GM19043 (cell line): ENCODE measurements at regions not wholly inside any gene's neighbourhood (a gene's known extent, or its start where the extent isn't known, plus 50 kb on each side); places are given as distances from the start of the nearest gene placed in this dataset.
"Not testable (repeated sequence)": the region's sequence is repeated elsewhere in the genome, so short reads cannot be mapped to it uniquely, and the experiment has no call there.

Experiments used
- ATAC-seq: cut with Tn5 transposase; IDR thresholded peaks from one replicate; pipeline ENCODE4 v1.9.1; 2021; ENCODE audit warnings: low read depth; ENCODE audit not compliant: unreplicated experiment

- ATAC-seq: no peak
Measured at GRCh38 chr20:53678990-53679596, 85.5 kb upstream of the ZNF217 start.

DNA sequence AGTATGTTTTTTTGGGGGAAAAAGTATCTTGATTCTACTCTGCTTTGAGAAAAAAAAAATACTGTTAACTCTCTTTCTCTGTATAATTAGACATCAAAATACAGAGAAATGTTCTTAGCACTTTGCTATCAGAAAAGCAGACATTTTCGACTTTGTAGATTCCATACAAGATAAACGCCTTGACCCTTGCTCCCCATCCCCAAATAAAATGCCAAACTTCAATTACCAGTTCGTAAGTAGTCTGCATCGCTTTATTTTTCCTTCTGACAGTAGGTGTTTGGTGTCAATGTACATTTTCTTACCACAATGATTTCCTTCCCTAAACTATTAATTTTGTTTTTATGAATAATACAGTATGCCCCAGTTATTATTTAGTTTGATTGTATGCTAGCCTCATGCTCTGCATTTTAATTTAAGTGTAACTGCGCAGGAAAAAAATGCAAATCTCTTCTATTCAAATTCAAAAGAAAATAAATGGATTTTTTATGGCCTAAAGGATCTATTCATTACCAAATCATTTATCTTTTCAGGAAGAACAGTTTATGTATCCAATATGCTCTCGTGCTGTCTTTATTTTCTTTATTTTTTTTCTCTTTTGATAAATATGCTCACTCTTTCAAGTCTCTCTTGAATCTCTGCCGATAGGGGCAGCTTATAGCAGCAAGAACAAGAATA is 84.8 kb upstream of the ZNF217 start:
- no peak for ATAC-seq

- ATAC-seq: no peak
Measured at GRCh38 chr20:53677447-53678314, 84.0 kb upstream of the ZNF217 start.

DNA sequence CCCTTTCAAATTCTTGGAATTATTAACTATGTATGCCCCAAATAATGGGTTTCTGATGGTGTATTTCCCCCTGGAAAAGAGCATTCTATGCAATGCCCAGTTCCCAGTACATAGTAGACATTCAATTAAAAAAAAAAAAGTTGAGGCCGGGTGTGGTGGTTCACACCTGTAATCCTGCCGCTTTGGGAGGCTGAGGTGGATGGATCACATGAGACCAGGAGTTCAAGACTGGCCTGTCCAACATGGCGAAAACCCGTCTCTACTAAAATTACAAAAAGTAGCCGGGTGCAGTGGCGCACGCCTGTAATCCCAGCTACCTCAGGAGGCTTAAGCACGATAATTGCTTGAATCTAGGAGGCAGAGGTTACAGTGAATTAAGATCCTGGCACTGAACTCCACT is 83.3 kb upstream of the ZNF217 start:
- no peak for ATAC-seq

GRCh38 chr20:53676519-53676822 is 82.8 kb upstream of the ZNF217 start:
- ATAC-seq: no peak

DNA sequence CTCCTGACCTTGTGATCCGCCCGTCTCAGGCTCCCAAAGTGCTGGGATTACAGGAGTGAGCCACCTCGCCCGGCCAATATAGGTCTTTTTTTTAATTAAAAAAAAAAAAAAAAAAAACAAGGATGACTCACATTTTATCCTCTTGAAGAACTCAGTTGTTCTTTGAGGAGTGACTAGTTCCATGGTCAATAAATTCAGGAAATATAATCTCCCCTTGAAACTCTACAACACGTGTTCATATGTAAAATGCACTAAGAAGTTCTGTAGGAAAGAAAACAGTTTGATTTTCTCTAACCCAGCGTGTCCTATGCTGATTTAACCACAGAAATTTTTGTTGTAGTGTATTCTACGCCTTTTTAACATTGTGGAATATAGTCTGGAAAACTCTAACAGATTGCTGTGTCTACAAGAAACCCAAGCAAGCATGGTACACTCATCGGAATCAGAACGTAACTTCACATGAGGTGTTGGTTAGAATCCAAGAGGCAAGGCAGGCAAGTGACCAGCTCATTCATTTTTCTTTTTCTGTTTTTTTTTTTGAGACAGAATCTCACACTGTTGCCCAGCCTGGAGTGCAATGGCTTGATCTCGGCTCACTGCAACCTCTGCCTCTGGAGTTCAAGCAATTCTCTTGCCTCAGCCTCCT is 79.0 kb upstream of the ZNF217 start:
- ATAC-seq: no peak

DNA sequence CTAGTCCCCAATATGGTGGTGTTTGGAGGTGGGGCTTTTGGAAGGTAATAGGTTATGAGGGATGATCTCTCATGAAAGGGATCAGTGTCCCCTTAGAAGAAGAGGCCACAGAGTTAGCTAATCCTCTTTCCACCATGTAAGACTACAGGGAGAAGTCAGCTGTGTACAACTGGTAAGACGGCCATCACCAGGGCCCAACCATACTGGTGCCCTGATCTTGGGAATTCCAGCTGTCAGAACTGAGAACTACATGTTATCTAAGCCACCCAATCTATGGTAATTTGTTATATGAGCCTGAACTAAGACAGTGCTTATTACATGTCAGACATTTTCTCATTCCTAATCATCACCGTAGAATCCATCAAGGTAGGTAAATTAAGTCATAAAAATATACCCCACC is 77.7 kb upstream of the ZNF217 start:
- ATAC-seq: no peak

GRCh38 chr20:53669517-53670313 is 76.1 kb upstream of the ZNF217 start:
- not testable (repeated sequence) for ATAC-seq

DNA sequence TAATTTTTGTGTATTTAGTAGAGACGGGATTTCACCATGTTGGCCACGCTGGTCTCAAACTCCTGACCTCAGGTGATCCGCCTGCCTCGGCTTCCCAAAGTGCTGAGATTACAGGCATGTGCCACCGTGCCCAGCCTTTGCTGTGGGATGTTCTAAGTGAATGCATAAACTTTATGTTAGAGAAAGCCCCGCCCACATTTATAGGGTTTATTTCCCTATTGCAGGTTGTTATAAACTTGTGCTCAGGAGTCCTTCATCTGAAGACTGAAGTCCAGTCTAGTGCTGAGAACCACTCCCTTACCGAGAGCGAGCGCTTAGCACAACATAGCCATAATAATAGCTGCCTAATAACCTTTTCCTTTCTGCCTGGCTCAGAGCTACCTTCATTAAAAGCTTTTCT is 75.4 kb upstream of the ZNF217 start:
- no peak for ATAC-seq

DNA sequence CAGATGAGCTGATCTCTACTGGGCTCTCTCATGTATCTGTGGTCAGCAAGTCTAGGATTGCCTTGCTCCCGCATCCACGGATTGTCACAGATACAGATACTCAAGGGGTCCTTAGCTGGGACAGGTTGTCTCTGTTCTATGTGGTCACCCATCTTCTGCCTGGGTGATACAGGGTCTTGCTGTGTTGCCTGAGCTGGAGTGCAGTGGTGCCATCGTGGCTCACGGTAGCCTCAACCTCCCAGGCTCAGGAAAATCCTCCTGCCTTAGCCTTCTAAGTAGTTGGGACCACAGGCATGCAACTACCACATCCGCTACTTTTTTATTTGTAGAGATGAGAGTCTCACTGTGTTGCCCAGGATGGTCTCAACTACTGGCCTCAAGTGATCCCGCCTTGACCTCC is 72.5 kb upstream of the ZNF217 start:
- ATAC-seq: no peak

GRCh38 chr20:53664121-53664520 is 70.5 kb upstream of the ZNF217 start:
- ATAC-seq: no peak

- not testable (repeated sequence) for ATAC-seq
Measured at GRCh38 chr20:53663521-53663920, 69.9 kb upstream of the ZNF217 start.

DNA sequence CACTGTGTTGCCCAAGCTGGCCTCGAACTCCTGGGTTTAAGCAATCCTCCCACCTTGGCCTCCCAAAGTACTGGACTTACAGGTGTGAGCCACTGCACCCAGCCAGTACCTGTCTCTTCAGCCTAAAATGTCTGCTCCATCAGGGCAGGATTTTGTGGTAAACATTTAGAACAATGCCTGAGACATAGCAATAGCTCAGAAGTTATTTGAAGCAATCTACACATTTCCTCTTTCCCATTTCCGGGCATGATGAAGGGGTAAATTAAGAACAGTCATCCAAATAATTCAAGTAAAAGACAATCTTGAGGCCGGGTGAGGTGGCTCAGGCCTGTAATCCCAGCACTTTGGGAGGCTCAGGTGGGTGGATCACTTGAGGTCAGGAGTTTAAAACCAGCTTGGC is 69.0 kb upstream of the ZNF217 start:
- no peak for ATAC-seq

DNA sequence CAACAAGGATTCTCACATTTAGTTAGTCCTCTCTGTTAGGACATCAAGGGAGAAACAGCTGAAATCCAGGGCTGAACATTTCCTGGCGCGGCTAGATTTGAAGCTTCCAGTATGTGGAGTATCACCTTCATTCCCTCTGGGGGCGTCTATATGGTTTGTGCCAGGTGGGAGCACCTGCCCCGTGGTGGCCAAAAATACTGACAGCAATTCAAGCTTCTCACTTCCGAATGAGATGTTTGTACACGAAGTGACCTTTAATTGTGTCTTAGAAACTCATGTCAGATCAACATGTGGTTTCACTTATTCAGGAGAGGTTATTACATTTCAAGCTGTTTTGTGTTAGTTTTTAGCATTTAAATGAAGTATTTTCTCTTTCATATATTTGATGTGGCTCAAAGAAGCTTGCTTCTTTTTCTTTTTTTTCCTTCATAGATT is 67.3 kb upstream of the ZNF217 start:
- no peak for ATAC-seq

DNA sequence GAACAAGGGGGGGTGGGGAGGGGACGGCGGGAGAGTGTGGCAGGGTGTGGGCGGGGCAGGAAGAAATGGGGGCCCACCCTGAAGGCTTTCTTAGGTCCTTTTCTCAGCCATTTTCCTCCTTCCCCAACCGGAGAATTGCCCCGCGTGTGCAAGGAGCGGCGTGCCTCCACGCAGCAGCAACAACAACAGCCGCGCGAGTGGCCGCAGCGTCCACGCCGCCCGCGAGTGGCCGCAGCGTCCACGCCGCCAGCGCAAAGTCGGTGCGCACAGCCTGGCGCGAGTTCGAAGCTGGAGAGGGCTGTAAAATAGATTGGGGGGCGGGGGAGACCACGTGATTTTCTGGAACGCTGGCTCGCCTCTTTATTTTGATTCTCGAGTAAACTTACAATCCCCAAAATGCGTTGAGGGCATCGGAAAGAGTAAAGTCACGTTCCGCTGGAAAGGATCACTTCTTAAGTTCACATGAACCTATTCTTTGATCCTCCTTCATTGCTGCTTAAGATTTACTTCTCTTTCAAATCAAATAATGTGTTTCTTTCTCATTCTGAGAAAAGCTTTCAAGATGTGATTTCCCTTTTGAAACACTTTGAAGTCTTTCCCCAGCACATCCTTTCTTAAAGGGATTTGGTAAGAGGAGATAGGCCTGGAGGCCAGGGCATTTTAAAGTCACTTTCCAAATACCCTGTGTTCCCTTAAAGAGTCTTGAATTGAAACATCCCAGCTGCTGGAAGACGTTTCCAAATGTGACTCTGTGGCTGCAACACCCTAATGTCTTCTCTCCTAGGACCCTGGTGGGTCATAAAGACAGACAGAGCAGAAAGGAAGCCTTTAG is 66.7 kb upstream of the ZNF217 start:
- no peak for ATAC-seq

DNA sequence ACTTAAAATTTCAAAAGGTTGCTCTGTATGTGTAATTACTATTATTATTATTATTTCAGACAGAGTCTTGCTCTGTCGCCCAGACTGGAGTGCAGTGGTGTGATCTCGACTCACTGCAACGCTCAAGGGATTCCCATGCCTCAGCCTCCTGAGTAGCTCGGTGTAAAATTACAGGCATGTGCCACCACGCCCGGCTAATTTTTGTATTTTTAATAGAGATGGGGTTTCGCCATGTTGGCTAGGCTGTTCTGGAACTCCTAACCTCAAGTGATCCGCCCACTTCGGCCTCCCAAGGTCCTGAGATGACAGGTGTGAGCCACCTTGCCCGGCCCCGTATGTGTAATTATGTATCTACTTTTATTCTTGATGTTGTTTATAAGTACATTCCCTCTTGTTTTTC is 65.3 kb upstream of the ZNF217 start:
- no peak for ATAC-seq

GRCh38 chr20:53658322-53658721 is 64.7 kb upstream of the ZNF217 start:
- ATAC-seq: no peak

GRCh38 chr20:53657732-53658131 is 64.1 kb upstream of the ZNF217 start:
- no peak for ATAC-seq

- ATAC-seq: no peak
Measured at GRCh38 chr20:53657279-53657678, 63.6 kb upstream of the ZNF217 start.
